Tibial nerve (tissue), 4 donors: ENCODE measurements at regions not wholly inside any gene's neighbourhood (a gene's known extent, or its start where the extent isn't known, plus 50 kb on each side); places are given as distances from the start of the nearest gene placed in this dataset.

Experiments
- CTCF ChIP-seq, 5 experiments: fragments of 200-600 bp in 3 of 5; fragments of 450-650 bp in 2 of 5; sonication (generic) in 3 of 5; IDR thresholded peaks; one replicate each; pipeline ENCODE4 v1.5.1; 2016 to 2019; ENCODE audit warnings: antibody characterized with exemption in 5 of 5, mild to moderate bottlenecking in 3 of 5, moderate library complexity in 2 of 5
- EP300 ChIP-seq, 2 donors: sonication (generic); formaldehyde crosslinking; IDR thresholded peaks; one replicate each; pipeline ENCODE4 v1.6.1; 2017; ENCODE audit warnings: antibody characterized with exemption in 2 of 2, mild to moderate bottlenecking in 1 of 2
- POLR2A ChIP-seq, 2 donors: fragments of 450-650 bp; IDR thresholded peaks; one replicate each; pipeline ENCODE4 v1.6.1; 2017; ENCODE audit warnings: antibody characterized with exemption in 2 of 2, mild to moderate bottlenecking in 2 of 2, moderate library complexity in 2 of 2

DNA sequence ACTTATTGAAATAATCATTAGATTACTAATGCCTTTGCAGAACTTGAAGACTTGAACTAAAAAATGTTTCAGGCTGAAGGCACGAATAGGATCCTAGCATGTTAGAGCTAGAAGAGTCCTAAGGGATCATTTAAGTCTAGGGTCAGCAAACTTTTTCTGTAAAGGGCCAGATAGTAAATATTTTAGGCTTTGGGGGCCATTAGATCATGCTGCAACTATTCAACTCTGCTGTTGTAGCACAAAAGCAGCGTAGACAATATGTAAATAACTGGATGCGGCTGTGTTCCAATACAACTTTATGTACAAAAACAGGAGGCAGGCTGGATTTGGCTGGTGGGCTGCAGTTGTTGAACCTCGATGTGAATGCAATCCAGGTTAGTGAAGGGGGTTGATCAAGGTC lies 221.7 kb downstream of the ATP23 start:
- TF ChIP-seq CTCF (IDR thresholded peaks at IDR 0.05) (no peak), POLR2A (IDR thresholded peaks at IDR 0.05) (no peak), EP300 (IDR thresholded peaks at IDR 0.05) (no peak)
